ENCODE measurements at regions not wholly inside any gene's neighbourhood (a gene's known extent, or its start where the extent isn't known, plus 50 kb on each side); places are given as distances from the start of the nearest gene placed in this dataset.

GRCh38 chr13:88526853-88527215 is 855.7 kb downstream of the SLITRK5 start:
- Histone ChIP-seq H3K4me2 (no peak overlapping the region), H3K27me3 (no peaks in the 10 kb centered on the region), H3K27ac (no peak overlapping the region), H3K79me2 (no peaks in the 10 kb centered on the region), H3K4me1 (ENCODE audit: insufficient read depth) (no peaks in the 10 kb centered on the region), H3K9me3 (ENCODE audit: low read depth) (no peaks in the 10 kb centered on the region), H4K20me1 (ENCODE audit: insufficient read depth, poor library complexity, severe bottlenecking) (no peaks in the 10 kb centered on the region), H3K4me3 (no peak overlapping the region), H3K36me3 (replicated peaks; ENCODE audit: insufficient read depth, low read depth) (no peaks in the 10 kb centered on the region), H3K9me2 (replicated peaks; ENCODE audit: insufficient read depth) (no peaks in the 10 kb centered on the region), H2AFZ (no peak overlapping the region)
- 92% methylated on average over 6 of the region's 6 CpGs for WGBS (ENCODE audit: low lambda C conversion rate, missing lambda C conversion rate)
- no peak for DNase-seq (ENCODE audit: low spot score)
- TF ChIP-seq EZH2phosphoT487 (IDR thresholded peaks at IDR 0.05; ENCODE audit: low read depth, severe bottlenecking, unreplicated experiment) (no peak), EZH2 (IDR thresholded peaks at IDR 0.05; ENCODE audit: borderline replicate concordance) (no peak), CTCF (IDR thresholded peaks at IDR 0.05; ENCODE audit: poor library complexity) (no peak)

- H3K4me3 ChIP-seq, result no peak overlapping the region
- no peak overlapping the region for H3K27ac ChIP-seq
- H2AFZ ChIP-seq, result no peak overlapping the region
- no peaks in the 10 kb centered on the region for H3K9me2 ChIP-seq (replicated peaks; ENCODE audit: insufficient read depth)
- no peaks in the 10 kb centered on the region for H4K20me1 ChIP-seq (ENCODE audit: insufficient read depth, poor library complexity, severe bottlenecking)
- no peak for DNase-seq (ENCODE audit: low spot score)
- WGBS (ENCODE audit: low lambda C conversion rate, missing lambda C conversion rate), result 97% methylated on average over 1 of the region's 1 CpG
- H3K36me3 ChIP-seq (replicated peaks; ENCODE audit: insufficient read depth, low read depth), result no peaks in the 10 kb centered on the region
- no peak overlapping the region for H3K4me2 ChIP-seq
- H3K79me2 ChIP-seq, result no peaks in the 10 kb centered on the region
- no peaks in the 10 kb centered on the region for H3K27me3 ChIP-seq
- TF ChIP-seq EZH2phosphoT487 (IDR thresholded peaks at IDR 0.05; ENCODE audit: low read depth, severe bottlenecking, unreplicated experiment), result no peak
- no peak for TF ChIP-seq EZH2 (IDR thresholded peaks at IDR 0.05; ENCODE audit: borderline replicate concordance)
- TF ChIP-seq CTCF (IDR thresholded peaks at IDR 0.05; ENCODE audit: poor library complexity), result no peak
- no peaks in the 10 kb centered on the region for H3K4me1 ChIP-seq (ENCODE audit: insufficient read depth)
- no peaks in the 10 kb centered on the region for H3K9me3 ChIP-seq (ENCODE audit: low read depth)
These were observed 870.8 kb downstream of the SLITRK5 start for GRCh38 chr13:88541994-88542393.

GRCh38 chr13:88544836-88545235 is 873.7 kb downstream of the SLITRK5 start:
- Histone ChIP-seq H3K27ac (no peak overlapping the region), H3K4me2 (no peak overlapping the region), H3K9me3 (ENCODE audit: low read depth) (no peaks in the 10 kb centered on the region), H4K20me1 (ENCODE audit: insufficient read depth, poor library complexity, severe bottlenecking) (no peaks in the 10 kb centered on the region), H3K27me3 (no peaks in the 10 kb centered on the region), H3K36me3 (replicated peaks; ENCODE audit: insufficient read depth, low read depth) (no peaks in the 10 kb centered on the region), H3K4me1 (ENCODE audit: insufficient read depth) (no peaks in the 10 kb centered on the region), H3K9me2 (replicated peaks; ENCODE audit: insufficient read depth) (no peaks in the 10 kb centered on the region), H2AFZ (no peak overlapping the region), H3K79me2 (no peaks in the 10 kb centered on the region), H3K4me3 (no peak overlapping the region)
- TF ChIP-seq EZH2 (IDR thresholded peaks at IDR 0.05; ENCODE audit: borderline replicate concordance) (no peak), CTCF (IDR thresholded peaks at IDR 0.05; ENCODE audit: poor library complexity) (no peak)
- WGBS (ENCODE audit: low lambda C conversion rate, missing lambda C conversion rate), result 36% methylated on average over 1 of the region's 1 CpG
- no peak for DNase-seq (ENCODE audit: low spot score)

- no peaks in the 10 kb centered on the region for H3K79me2 ChIP-seq
- H4K20me1 ChIP-seq (ENCODE audit: insufficient read depth, poor library complexity, severe bottlenecking), result no peaks in the 10 kb centered on the region
- H3K4me3 ChIP-seq, result no peak overlapping the region
- no peaks in the 10 kb centered on the region for H3K4me1 ChIP-seq (ENCODE audit: insufficient read depth)
- H3K27me3 ChIP-seq, result no peaks in the 10 kb centered on the region
- no peaks in the 10 kb centered on the region for H3K36me3 ChIP-seq (replicated peaks; ENCODE audit: insufficient read depth, low read depth)
- H3K27ac ChIP-seq, result no peak overlapping the region
- no peak overlapping the region for H2AFZ ChIP-seq
- DNase-seq (ENCODE audit: low spot score), result no peak
- no peaks in the 10 kb centered on the region for H3K9me2 ChIP-seq (replicated peaks; ENCODE audit: insufficient read depth)
- TF ChIP-seq EZH2phosphoT487 (IDR thresholded peaks at IDR 0.05; ENCODE audit: low read depth, severe bottlenecking, unreplicated experiment) (no peak), CTCF (IDR thresholded peaks at IDR 0.05; ENCODE audit: poor library complexity) (no peak), EZH2 (IDR thresholded peaks at IDR 0.05; ENCODE audit: borderline replicate concordance) (no peak)
- no peaks in the 10 kb centered on the region for H3K9me3 ChIP-seq (ENCODE audit: low read depth)
- no peak overlapping the region for H3K4me2 ChIP-seq
- WGBS (ENCODE audit: low lambda C conversion rate, missing lambda C conversion rate), result 98% methylated on average over 2 of the region's 2 CpGs
These were observed 881.8 kb downstream of the SLITRK5 start for GRCh38 chr13:88552966-88553365.
